Thoracic aorta (tissue), 2 donors: ENCODE measurements at regions not wholly inside any gene's neighbourhood (a gene's known extent, or its start where the extent isn't known, plus 50 kb on each side); places are given as distances from the start of the nearest gene placed in this dataset.

ENCODE experiments used
- ATAC-seq: fragments of 150-250 bp; one replicate; pipeline ENCODE4 v1.8.0; 2017; ENCODE audit warnings: low read depth; ENCODE audit not compliant: insufficient number of reproducible peaks, low FRiP score
- DNase-seq: peaks from one replicate; pipeline ENCODE4 v3.0.0-alpha.2; 2020; ENCODE audit warnings: low spot score
- H3K27ac ChIP-seq, 2 donors: fragments of 200-600 bp; sonication (generic); 1 replicate in 1 of 2; 2 replicates in 1 of 2; pipeline ENCODE4 v1.5.1; 2016; ENCODE audit warnings: mild to moderate bottlenecking in 2 of 2, moderate library complexity in 2 of 2
- H3K27me3 ChIP-seq: fragments of 200-600 bp; sonication (generic); replicated peaks from 2 replicates; pipeline ENCODE4 v1.6.0; 2016; ENCODE audit warnings: mild to moderate bottlenecking; ENCODE audit not compliant: insufficient read depth
- H3K36me3 ChIP-seq: fragments of 200-600 bp; sonication (generic); one replicate; pipeline ENCODE4 v1.5.1; 2016
- H3K4me1 ChIP-seq, 2 donors: fragments of 200-600 bp; sonication (generic); 1 replicate in 1 of 2; 2 replicates in 1 of 2; pipeline versions ENCODE4 v1.5.1 to v1.6.0; 2016; ENCODE audit warnings: low read depth in 2 of 2, mild to moderate bottlenecking in 1 of 2; ENCODE audit not compliant: control insufficient read depth in 1 of 2
- H3K4me3 ChIP-seq: fragments of 200-600 bp; sonication (generic); 2 replicates; pipeline ENCODE4 v1.5.1; 2016; ENCODE audit warnings: mild to moderate bottlenecking
- H3K9me3 ChIP-seq: fragments of 200-600 bp; sonication (generic); 2 replicates; pipeline ENCODE4 v1.5.1; 2016
- CTCF ChIP-seq: fragments of 200-600 bp; sonication (generic); IDR thresholded peaks from one replicate; pipeline ENCODE4 v1.5.1; 2019; ENCODE audit warnings: antibody characterized with exemption

GRCh38 chr18:42436222-42436765 lies 481.3 kb downstream of the PIK3C3 start:
- ATAC-seq (no peak), DNase-seq (no peak)
- Histone ChIP-seq H3K36me3 (no peaks in the 10 kb centered on the region), H3K27ac (no peak overlapping the region), H3K9me3 (no peaks in the 10 kb centered on the region), H3K27me3 (no peaks in the 10 kb centered on the region), H3K4me1 (no peaks in the 10 kb centered on the region), H3K4me3 (no peak overlapping the region)
- TF ChIP-seq CTCF: no peak

DNA sequence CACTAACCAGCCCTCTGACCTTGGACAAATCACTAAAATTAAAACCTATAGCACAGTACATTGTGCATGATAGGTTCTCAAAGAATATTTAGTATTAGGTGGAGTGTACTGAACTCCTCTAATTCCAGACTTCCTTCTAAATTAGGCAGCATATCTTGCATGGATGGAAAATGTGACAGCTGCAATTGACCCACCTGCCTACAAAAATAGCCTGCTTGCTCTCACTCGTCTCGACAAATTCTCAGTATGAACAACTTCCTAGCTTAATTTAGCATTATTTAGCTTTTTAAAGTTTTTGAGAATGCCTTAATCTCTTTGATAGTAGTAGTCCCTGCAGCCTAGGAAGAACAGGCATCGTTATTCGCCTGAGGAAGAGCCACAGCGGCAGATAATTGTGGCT lies 482.0 kb downstream of the PIK3C3 start:
- no peak for ATAC-seq
- Histone ChIP-seq H3K4me3 (no peak overlapping the region), H3K36me3 (no peaks in the 10 kb centered on the region), H3K27ac (no peak overlapping the region), H3K27me3 (no peaks in the 10 kb centered on the region), H3K4me1 (no peaks in the 10 kb centered on the region), H3K9me3 (no peaks in the 10 kb centered on the region)
- no peak for DNase-seq
- TF ChIP-seq CTCF: no peak

GRCh38 chr18:42437646-42438045 lies 482.6 kb downstream of the PIK3C3 start:
- DNase-seq (no peak), ATAC-seq (no peak)
- Histone ChIP-seq H3K36me3 (no peaks in the 10 kb centered on the region), H3K9me3 (no peaks in the 10 kb centered on the region), H3K4me3 (no peak overlapping the region), H3K4me1 (no peaks in the 10 kb centered on the region), H3K27ac (no peak overlapping the region), H3K27me3 (no peaks in the 10 kb centered on the region)
- no peak for TF ChIP-seq CTCF

- Histone ChIP-seq H3K27me3 (no peaks in the 10 kb centered on the region), H3K36me3 (no peaks in the 10 kb centered on the region), H3K4me1 (no peaks in the 10 kb centered on the region), H3K27ac (no peak overlapping the region), H3K9me3 (no peaks in the 10 kb centered on the region), H3K4me3 (no peak overlapping the region)
- no peak for DNase-seq
- no peak for TF ChIP-seq CTCF
- ATAC-seq: no peak
These were observed 487.6 kb downstream of the PIK3C3 start for GRCh38 chr18:42442656-42443055.

GRCh38 chr18:42444349-42444748 lies 489.3 kb downstream of the PIK3C3 start:
- Histone ChIP-seq H3K4me3 (no peak overlapping the region), H3K27me3 (no peaks in the 10 kb centered on the region), H3K9me3 (peaks cover 2% of the 10 kb centered on the region), H3K4me1 (no peaks in the 10 kb centered on the region), H3K27ac (no peak overlapping the region), H3K36me3 (no peaks in the 10 kb centered on the region)
- ATAC-seq: no peak
- no peak for DNase-seq
- TF ChIP-seq CTCF: no peak
